GM21723 (cell line): ENCODE measurements at regions not wholly inside any gene's neighbourhood (a gene's known extent, or its start where the extent isn't known, plus 50 kb on each side); places are given as distances from the start of the nearest gene placed in this dataset.

Experiments used
- ATAC-seq: cut with Tn5 transposase; IDR thresholded peaks from one replicate; pipeline ENCODE4 v1.9.1; 2021; ENCODE audit warnings: mild to moderate bottlenecking, moderate library complexity; ENCODE audit not compliant: unreplicated experiment

- no peak for ATAC-seq
Measured at GRCh38 chr22:27260087-27260698, 541.4 kb downstream of the MN1 start.

- no peak for ATAC-seq
Measured at GRCh38 chr22:27262361-27262760, 539.2 kb downstream of the MN1 start.

GRCh38 chr22:27264184-27264583 lies 537.4 kb downstream of the MN1 start:
- ATAC-seq: no peak

- ATAC-seq: no peak
Measured at GRCh38 chr22:27267145-27267544, 534.4 kb downstream of the MN1 start.

- no peak for ATAC-seq
Measured at GRCh38 chr22:27269751-27270543, 531.6 kb downstream of the MN1 start.

- ATAC-seq: no peak
Measured at GRCh38 chr22:27270818-27271510, 530.6 kb downstream of the MN1 start.

- ATAC-seq: no peak
Measured at GRCh38 chr22:27273436-27273835, 528.1 kb downstream of the MN1 start.

- ATAC-seq: no peak
Measured at GRCh38 chr22:27273853-27274252, 527.7 kb downstream of the MN1 start.

- no peak for ATAC-seq
Measured at GRCh38 chr22:27274770-27275449, 526.6 kb downstream of the MN1 start.

GRCh38 chr22:27278946-27279345 lies 522.6 kb downstream of the MN1 start:
- no peak for ATAC-seq

GRCh38 chr22:27283240-27283639 lies 518.3 kb downstream of the MN1 start:
- ATAC-seq: no peak

- no peak for ATAC-seq
Measured at GRCh38 chr22:27283714-27284113, 517.8 kb downstream of the MN1 start.

GRCh38 chr22:27284324-27284723 lies 517.2 kb downstream of the MN1 start:
- ATAC-seq: no peak

- ATAC-seq: no peak
Measured at GRCh38 chr22:27286711-27287110, 514.8 kb downstream of the MN1 start.

GRCh38 chr22:27292542-27293299 lies 508.8 kb downstream of the MN1 start:
- no peak for ATAC-seq

GRCh38 chr22:27293721-27294445 lies 507.7 kb downstream of the MN1 start:
- ATAC-seq: no peak

GRCh38 chr22:27295040-27295439 lies 506.5 kb downstream of the MN1 start:
- ATAC-seq: no peak

GRCh38 chr22:27295605-27296004 lies 506.0 kb downstream of the MN1 start:
- ATAC-seq: no peak

- ATAC-seq: no peak
Measured at GRCh38 chr22:27296091-27296675, 505.4 kb downstream of the MN1 start.

- ATAC-seq: no peak
Measured at GRCh38 chr22:27297125-27297524, 504.4 kb downstream of the MN1 start.
